NOMO-1 treated with dmso at 0.1 percent for 144 hours (cell line): ENCODE measurements at regions not wholly inside any gene's neighbourhood (a gene's known extent, or its start where the extent isn't known, plus 50 kb on each side); places are given as distances from the start of the nearest gene placed in this dataset.
"Not testable (repeated sequence)": the region's sequence is repeated elsewhere in the genome, so short reads cannot be mapped to it uniquely, and the experiment has no call there.

ENCODE experiments used
- DNase-seq: peaks from one replicate; lab custom pipeline; 2025; ENCODE audit not compliant: unreplicated experiment; lab: John Stamatoyannopoulos, UW

- DNase-seq, result no peak
These were observed 782.9 kb downstream of the CCSER2 start for GRCh38 chr10:85111271-85111670.

- no peak for DNase-seq
These were observed 796.2 kb downstream of the CCSER2 start for GRCh38 chr10:85124603-85125051.

- no peak for DNase-seq
These were observed 808.9 kb downstream of the CCSER2 start for GRCh38 chr10:85137253-85137652.

DNA sequence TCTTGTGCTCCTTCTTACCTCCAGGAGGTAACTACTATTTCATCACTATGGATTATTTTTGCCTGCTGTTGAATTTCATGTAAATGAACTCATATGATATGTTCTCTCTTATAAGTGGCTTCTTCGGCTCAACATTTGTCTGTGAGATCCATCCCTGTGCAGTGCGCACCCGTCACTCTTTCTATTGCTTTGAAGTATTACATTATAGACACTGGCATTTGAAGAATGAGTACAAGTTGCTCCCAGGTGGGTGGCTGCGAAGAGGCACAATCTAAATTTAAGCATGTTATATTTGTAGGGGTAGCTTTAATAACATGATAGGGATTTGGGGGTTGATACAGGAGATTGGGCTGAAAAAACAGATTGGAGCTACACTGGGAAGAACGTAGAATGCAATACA is 809.7 kb downstream of the CCSER2 start:
- no peak for DNase-seq

GRCh38 chr10:85139124-85139523 is 810.7 kb downstream of the CCSER2 start:
- DNase-seq, result no peak

- DNase-seq, result not testable (repeated sequence)
These were observed 813.1 kb downstream of the CCSER2 start for GRCh38 chr10:85141520-85141919.

- no peak for DNase-seq
These were observed 817.6 kb downstream of the CCSER2 start for GRCh38 chr10:85145966-85146365.

DNA sequence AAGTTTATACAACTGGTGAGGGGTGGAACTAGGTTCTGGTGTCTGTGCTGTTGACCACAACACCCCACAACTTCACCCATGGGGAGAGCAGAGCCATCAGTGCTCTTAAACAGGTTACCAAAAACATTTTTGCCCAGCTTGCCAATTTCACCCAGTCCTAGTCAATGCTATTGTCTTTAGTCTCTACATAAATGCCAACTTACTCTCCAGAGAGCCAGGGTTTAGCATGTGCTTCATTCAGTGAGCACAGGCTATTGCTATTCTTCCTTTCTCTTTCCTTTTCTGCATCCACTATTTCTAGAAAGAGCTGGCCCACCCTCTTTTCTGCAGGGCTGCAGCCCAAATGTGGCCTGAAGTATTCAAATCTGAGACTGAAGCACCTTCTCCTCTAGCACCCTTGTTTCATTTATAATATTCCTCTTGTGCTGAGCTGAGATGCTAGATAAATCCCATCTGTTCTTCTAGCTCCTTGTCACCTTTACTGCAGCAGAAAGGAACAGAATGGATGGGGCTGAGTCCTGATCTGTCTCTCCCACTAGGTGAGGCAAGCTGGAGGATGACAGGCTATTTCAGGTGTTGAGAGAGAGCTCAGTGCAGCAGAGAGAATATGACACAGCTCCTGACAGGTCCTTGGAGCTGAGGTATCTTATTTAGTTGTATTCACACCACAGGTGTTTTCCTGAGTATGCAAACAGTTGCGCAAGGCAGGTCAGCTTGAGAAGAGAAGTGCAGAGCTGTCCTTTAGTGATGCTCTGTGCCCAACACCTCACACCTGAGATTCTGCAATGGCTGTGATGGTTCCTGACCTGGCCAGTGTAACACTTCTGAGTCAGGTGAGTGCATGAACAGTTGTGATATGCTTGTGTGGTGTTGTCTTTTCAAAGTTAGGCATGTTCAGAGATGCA is 819.2 kb downstream of the CCSER2 start:
- DNase-seq, result no peak

GRCh38 chr10:85148693-85149640 is 820.6 kb downstream of the CCSER2 start:
- DNase-seq, result no peak

DNA sequence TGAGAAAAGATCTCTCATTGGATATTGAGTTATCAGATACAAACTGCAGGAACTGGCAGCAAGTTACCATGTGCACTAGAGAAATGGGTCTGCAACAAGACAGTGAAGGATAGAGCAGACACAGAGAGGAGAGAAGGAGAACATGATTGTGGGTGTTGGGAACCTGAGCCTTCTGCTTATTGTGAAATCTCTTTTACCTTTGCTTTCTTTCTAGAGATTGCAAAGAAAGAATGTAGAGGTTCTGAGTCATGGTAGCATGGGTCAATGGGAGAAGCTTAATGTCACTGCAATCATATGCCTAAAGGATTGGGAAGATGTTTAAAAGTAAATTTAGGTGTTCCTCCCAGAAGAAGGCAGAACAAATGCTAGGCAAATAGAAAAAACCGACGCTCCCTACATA is 821.4 kb downstream of the CCSER2 start:
- no peak for DNase-seq

DNA sequence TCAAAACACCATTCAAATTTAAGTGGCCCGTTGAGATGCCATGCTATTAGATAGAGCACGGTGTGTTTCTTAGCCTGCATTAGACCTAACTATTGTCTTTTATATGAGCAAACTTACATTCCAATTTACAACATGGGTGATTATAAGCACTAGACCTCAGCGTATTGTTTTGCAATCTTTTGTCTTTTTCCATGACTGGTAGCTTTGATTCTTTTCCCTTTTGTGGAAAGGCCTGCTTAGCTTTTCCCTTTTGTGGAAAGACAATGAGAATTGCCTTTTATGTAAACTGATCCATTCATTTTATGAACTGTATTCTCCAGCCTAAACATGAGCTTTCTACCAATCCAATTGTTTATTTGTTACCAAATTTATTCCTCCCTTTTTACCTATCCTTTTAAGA is 823.1 kb downstream of the CCSER2 start:
- no peak for DNase-seq

DNA sequence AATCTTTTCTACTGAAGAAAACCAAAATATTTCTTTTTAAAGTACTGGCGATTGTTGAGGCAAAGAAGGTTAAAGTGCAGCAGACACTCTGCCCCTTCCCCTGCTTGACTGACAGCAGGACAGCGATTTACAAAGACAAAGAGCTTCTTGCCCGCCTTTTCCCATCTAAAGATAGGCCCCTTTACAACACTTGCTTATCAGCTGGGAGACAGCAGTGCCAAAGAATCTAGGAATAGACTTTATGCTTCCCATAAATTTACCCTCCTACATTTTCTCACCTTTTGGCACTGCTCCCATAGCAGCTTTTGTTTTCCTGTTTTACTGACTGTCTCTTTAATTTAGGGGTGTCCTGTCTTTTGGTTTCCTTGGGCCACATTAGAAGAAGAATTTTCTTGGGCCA is 824.1 kb downstream of the CCSER2 start:
- no peak for DNase-seq

GRCh38 chr10:85152911-85153310 is 824.5 kb downstream of the CCSER2 start:
- no peak for DNase-seq

DNA sequence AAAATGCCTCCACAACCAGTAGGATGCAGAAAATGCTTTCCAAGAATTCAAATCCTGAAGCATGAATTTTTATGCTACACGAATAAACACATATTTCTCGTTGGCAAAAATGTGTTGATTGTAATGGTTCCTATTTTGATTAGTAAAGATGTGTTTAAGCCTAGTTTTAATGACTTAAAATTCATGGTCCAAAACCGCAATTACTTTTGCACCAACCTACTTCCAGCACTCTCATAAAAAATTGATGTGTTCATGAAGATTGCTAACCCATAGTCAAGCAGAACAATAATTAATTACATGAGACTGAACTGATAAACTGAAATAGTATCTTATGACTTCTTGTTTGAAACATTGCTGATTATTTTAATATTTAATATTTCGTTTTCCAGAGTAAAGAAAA is 828.8 kb downstream of the CCSER2 start:
- no peak for DNase-seq

DNA sequence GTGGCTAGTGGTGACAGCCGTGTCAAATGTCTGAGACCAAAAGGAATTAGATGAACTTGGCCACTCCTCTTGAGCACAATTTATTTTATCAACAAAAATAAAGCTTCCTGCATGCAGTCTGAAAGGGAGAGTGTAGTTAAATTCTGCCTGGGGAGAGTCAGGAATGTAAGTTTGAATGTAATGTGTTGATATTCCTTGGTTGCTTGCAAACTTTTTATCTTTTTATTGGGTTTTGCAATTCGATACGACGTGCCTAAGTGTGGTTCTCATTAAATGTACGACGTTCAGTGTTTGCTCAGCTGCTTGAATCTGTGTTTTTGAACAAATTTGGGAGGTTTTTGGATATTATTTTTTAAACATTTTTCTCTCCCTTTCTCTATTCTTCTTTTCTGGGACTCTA is 839.9 kb downstream of the CCSER2 start:
- no peak for DNase-seq

DNA sequence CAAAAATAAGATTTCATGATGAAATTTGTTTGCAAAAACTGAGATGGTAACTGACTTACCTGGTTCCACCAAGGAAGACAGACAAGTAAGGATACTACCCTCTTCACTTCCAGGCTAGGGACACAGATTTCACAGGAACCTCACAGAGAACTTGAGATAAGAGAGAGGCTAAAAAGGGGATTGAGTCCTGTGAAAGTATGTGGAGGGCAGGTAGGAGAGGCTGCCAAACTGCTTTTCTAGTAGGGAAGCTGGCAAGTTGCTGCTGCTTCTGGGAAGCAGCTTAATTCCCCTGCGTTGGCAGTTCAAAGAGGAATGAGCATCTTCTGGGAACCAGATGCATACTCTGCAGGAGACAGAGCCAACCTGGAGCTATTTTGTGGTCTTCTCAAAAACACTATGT is 841.6 kb downstream of the CCSER2 start:
- no peak for DNase-seq

- DNase-seq, result no peak
These were observed 847.2 kb downstream of the CCSER2 start for GRCh38 chr10:85175635-85176034.

DNA sequence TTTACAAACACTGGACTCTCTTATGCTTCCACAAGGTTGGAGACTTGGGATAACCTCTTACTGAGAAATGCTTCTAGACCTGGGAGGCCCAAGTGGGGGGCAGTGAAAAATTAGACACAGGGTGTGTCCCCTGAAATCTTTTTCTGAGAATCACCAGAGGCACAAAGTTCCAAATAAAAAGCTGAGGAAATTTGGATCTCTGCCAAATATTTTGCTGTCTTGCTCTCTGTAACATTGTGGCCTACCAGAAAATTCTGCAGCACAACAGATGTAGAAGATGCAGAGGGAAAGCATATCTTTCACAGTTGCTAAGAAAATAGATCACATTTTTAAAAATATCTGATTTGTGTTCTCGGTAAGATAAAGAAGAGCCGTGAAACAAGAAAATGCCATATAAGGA is 849.4 kb downstream of the CCSER2 start:
- DNase-seq, result no peak

DNA sequence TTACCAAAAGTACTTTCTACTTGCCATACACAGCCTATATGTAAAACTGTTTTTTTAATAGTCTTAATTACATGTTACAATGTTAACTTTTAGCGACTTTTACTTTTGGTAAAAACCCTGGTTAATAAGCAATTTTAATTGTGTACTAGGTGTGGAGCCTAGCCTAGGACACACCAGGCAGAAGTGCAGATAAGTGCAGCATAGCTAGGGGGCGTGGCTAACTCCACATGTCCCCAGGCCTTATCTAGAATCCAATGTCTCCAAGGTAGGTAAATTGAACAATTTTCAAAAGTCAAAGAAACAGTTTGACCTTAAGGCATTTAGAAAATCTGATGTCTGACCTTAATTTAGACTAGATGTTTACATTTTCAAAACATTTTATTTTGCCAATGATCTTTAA is 858.7 kb downstream of the CCSER2 start:
- DNase-seq, result no peak

DNA sequence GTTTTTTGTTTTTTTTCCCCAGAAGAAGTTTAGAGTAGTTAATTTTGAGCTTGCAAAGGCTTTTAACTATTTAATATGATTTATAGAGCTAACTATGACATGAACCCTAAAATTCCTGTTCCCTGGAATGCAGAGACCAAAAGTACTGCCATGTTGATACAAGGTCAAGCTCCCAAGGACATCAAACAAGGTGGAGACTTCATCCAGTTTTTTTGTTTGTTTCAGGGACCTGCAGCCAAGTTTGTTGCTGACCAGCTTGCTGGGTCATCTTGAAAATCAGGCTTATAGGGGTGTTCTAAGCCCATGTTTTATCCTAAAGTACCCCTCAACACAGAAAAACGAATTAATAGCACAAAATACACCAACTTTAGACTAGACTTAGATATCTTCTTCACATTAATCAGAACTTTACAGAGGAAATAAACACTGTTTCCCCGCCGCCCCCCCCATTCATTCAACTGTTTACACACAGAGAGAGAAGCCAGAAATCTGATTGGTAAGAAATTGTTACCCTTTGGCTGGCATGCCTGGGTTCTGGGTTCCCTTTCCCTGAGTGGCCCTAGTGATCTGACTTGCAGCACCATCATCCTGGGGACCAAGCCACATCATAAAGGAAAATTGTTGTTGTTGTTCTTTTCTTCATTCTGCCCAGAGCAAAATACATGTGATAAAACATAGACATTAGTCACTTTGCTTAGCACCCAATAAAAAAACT is 860.5 kb downstream of the CCSER2 start:
- no peak for DNase-seq

DNA sequence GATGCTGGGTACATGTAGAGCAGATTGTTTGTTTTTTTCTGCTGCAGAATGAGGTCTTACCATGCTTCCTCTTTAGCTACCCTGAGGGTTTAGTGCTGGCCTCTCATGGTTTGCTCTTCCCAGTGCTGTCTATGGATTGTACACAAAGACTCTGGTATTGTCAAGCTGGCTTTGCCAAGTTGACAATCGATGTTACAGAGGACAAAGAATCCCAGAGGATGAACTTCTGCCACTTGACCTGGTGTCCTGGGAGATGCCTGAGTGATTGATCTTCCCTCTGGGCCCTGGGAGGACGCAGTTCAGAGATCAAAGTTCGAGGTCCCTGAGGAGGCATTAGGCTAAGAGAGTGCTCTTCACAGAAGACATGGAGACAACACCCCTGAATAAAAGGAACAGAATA is 865.4 kb downstream of the CCSER2 start:
- DNase-seq, result no peak
